Esophagus squamous epithelium (tissue), 5 donors: ENCODE measurements at regions not wholly inside any gene's neighbourhood (a gene's known extent, or its start where the extent isn't known, plus 50 kb on each side); places are given as distances from the start of the nearest gene placed in this dataset.

Experiments used
- DNase-seq: peaks from one replicate; lab custom pipeline; 2025; lab: John Stamatoyannopoulos, UW
- H3K27ac ChIP-seq, 4 donors: fragments of 200-600 bp; sonication (generic); one replicate each; pipeline ENCODE4 v1.5.1; 2016 to 2019; ENCODE audit warnings: mild to moderate bottlenecking in 1 of 4
- H3K27me3 ChIP-seq, 4 donors: fragments of 200-600 bp; sonication (generic); 1 replicate in 3 of 4; 2 replicates in 1 of 4; pipeline versions ENCODE4 v1.5.1 to v1.6.0; 2017 to 2021; ENCODE audit warnings: antibody characterized with exemption in 1 of 4
- H3K36me3 ChIP-seq, 3 donors: fragments of 200-600 bp; sonication (generic); one replicate each; pipeline ENCODE4 v1.5.1; 2016 to 2019
- H3K4me1 ChIP-seq, 3 donors: fragments of 200-600 bp; sonication (generic); one replicate each; pipeline ENCODE4 v1.5.1; 2017 to 2019
- H3K4me3 ChIP-seq, 4 donors: fragments of 200-600 bp; sonication (generic); 1 replicate in 3 of 4; 2 replicates in 1 of 4; pipeline ENCODE4 v1.5.1; 2016 to 2019; ENCODE audit warnings: mild to moderate bottlenecking in 2 of 4, moderate library complexity in 1 of 4
- H3K9me3 ChIP-seq, 3 donors: fragments of 200-600 bp; sonication (generic); one replicate each; pipeline ENCODE4 v1.5.1; 2016 to 2019
- POLR2A ChIP-seq, 4 donors: fragments of 450-650 bp; IDR thresholded peaks; one replicate each; pipeline ENCODE4 v1.6.1; 2017; ENCODE audit warnings: antibody characterized with exemption in 4 of 4, mild to moderate bottlenecking in 4 of 4, moderate library complexity in 3 of 4
- WGBS, 2 donors: methylation state at CpG; one replicate each; pipeline ENCODE4 v1.1.5; 2018; 5-methylcytosine and 5-hydroxymethylcytosine counted together
- intact Hi-C: fragments of 100-400 bp; cut with DNase I; formaldehyde crosslinking; loops from one replicate; pipeline ENCODE4 v1.15.0; 2022
- TF ChIP-seq, protein P1 (sequence below), 6 experiments: fragments of 450-650 bp in 4 of 6; fragments of 200-600 bp in 2 of 6; sonication (generic) in 2 of 6; IDR thresholded peaks; one replicate each; pipeline ENCODE4 v1.5.1; 2016 to 2019; ENCODE audit warnings: antibody characterized with exemption in 6 of 6, mild to moderate bottlenecking in 4 of 6, moderate library complexity in 4 of 6
- donor health status: DM: yes; HTN: yes; CAD: no.

DNA sequence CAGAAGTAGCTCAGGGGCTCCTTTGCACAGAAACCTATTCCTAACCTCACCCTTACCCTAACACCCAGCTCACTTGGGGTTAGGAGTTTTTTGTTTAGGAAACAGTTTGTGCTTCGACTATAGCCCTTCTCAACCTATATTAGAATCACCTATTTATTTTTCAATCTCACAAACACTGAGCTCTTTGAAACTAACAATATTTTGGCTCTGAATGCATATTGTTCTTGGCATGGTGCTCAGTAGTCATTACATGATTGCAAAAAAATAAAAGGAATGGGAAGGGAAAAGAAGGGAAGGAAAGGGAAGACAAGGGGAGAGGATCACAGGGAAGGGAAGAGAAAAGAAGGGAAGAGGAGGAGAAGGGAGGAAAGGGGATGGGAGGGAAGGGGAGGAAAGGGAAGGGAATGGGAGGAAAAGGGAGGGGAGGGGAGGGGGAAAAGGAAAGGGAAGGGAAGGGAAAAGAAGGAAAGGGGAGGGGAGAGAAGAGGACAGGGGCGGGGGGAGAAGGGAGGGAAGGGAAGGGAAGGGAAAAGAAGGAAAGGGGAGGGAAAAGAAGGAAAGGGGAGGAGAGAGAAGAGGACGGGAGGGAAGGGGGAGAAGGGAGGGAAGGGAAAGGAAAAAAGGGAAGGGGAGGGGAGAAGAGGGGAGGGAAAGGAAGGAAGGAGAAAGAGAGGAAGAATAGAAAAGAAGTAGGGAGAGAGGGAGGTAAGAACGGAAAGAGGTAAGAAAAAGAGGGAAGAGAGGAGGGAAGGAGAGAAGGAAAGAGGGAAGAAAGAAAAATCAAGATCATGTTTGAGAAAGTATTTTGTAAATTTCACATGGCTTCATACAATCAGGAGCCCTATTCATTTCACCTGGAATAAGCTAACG is 484.1 kb upstream of the NFIA start:
- H3K27me3 ChIP-seq, result no peaks in the 10 kb centered on the region

DNA sequence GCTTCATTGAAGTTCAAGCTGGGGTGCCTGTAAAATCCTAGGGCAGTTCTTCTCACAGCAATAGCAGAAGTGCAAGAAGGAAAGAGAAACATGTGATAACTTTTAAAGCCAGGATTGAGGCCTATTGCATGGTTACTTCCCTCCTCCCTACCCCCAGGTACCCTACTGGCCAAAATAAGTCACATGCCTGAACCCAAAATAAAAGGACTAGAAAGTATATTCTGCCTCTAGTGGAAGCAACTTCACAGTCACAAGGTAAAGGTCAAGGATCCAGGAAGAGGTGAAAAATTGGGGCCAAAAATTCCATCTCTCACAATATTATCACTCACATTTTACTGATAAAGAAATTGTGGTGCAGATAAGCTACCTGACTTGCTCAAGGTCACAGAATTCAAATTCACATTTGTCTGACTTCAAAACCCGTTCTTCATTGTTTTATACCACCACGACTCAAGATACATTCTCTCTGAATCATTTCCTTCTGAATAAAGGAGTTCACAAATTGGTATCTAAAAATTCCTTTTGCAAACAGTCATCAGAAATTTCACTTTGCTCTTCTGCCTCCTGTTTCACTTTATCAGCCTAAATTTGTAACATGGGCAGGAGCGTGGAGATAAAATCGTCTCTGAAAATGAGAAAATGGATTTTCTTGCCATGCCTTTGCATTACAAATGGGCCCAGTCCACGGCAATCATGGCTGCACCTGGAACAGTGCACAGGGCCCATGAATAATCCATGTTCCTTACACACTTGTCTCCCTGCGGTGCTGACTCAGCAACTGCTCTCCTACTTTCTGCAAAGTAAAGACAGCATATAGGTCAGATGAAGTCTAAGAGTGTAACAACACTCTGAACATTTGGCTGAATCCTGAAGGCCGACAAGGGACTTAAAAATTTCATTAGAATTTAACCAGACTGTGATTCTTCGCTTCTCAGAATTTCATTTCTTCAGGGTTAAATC is 485.3 kb upstream of the NFIA start:
- Histone ChIP-seq H3K9me3 (no peaks in the 10 kb centered on the region), H3K27me3 (no peaks in the 10 kb centered on the region), H3K27ac (no peak overlapping the region), H3K4me3 (no peak overlapping the region), H3K36me3 (no peaks in the 10 kb centered on the region), H3K4me1 (no peaks in the 10 kb centered on the region)
- DNase-seq, result no peak
- WGBS, 2 donors, result 62 to 76% methylated on average over 8 of the region's 8 CpGs
- intact Hi-C loops, result no loop called here
- no peak for TF ChIP-seq POLR2A (IDR thresholded peaks at IDR 0.05)
- TF ChIP-seq, protein P1, sequence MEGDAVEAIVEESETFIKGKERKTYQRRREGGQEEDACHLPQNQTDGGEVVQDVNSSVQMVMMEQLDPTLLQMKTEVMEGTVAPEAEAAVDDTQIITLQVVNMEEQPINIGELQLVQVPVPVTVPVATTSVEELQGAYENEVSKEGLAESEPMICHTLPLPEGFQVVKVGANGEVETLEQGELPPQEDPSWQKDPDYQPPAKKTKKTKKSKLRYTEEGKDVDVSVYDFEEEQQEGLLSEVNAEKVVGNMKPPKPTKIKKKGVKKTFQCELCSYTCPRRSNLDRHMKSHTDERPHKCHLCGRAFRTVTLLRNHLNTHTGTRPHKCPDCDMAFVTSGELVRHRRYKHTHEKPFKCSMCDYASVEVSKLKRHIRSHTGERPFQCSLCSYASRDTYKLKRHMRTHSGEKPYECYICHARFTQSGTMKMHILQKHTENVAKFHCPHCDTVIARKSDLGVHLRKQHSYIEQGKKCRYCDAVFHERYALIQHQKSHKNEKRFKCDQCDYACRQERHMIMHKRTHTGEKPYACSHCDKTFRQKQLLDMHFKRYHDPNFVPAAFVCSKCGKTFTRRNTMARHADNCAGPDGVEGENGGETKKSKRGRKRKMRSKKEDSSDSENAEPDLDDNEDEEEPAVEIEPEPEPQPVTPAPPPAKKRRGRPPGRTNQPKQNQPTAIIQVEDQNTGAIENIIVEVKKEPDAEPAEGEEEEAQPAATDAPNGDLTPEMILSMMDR (IDR thresholded peaks at IDR 0.05), result no peak

More for the DNA sequence above, 484.1 kb upstream of the NFIA start:
- H3K9me3 ChIP-seq, result no peaks in the 10 kb centered on the region
- no peaks in the 10 kb centered on the region for H3K4me1 ChIP-seq
- WGBS, 2 donors, result 56 to 60% methylated on average over 4 to 5 of the region's 5 CpGs
- no peak overlapping the region for H3K27ac ChIP-seq
- intact Hi-C loops, result no loop called here
- DNase-seq, result no peak
- no peak for TF ChIP-seq POLR2A (IDR thresholded peaks at IDR 0.05)
- TF ChIP-seq, protein P1 (IDR thresholded peaks at IDR 0.05), result no peak
- no peaks in the 10 kb centered on the region for H3K36me3 ChIP-seq
- H3K4me3 ChIP-seq, result no peak overlapping the region

DNA sequence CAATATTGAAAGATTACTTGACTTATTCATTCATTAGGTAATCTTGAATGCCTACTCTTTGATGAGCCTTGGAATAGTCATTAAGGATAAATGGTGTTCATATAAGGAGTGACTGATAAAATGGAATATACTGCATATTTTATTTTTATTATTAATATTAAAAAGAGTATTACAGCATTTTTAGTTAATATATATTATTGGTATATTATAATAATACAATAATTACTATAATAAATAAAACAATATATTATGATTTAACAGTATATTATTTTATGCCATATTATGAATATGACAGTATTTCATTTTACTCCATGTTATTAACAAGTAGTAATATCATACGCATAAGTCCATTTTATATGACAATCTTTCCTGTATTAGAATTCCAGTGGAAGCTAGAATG is 490.8 kb upstream of the NFIA start:
- no peaks in the 10 kb centered on the region for H3K9me3 ChIP-seq
- no peak overlapping the region for H3K4me3 ChIP-seq
- no peaks in the 10 kb centered on the region for H3K4me1 ChIP-seq
- H3K27ac ChIP-seq, result no peak overlapping the region
- 96 to 97% methylated on average over 1 of the region's 1 CpG for WGBS, 2 donors
- H3K36me3 ChIP-seq, result no peaks in the 10 kb centered on the region
- H3K27me3 ChIP-seq, result no peaks in the 10 kb centered on the region
- no peak for DNase-seq
- intact Hi-C loops, result no loop called here
- no peak for TF ChIP-seq POLR2A (IDR thresholded peaks at IDR 0.05)
- TF ChIP-seq, protein P1 (IDR thresholded peaks at IDR 0.05), result no peak

DNA sequence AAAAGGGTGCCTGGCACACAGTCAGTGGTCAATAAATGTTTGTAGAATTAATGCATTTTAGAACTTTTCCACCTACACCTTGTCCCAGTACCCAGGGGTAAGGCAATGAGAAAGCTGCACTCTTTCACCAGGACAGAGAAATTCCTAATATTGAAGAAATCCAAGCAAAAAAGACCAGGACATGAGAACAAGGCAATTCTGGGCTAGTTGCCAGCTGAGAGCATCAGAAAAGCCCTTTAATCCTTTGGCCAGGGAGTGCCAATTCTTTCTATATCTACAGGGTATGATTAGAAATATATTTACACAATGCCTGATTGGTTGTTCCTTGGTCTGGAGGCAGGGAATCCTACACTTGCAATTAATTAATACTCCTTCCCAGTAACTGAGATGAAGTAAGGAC is 492.4 kb upstream of the NFIA start:
- Histone ChIP-seq H3K4me3 (no peak overlapping the region), H3K9me3 (no peaks in the 10 kb centered on the region), H3K4me1 (no peaks in the 10 kb centered on the region), H3K27me3 (no peaks in the 10 kb centered on the region), H3K27ac (no peak overlapping the region), H3K36me3 (no peaks in the 10 kb centered on the region)
- DNase-seq, result no peak
- TF ChIP-seq, protein P1 (IDR thresholded peaks at IDR 0.05), result no peak
- no peak for TF ChIP-seq POLR2A (IDR thresholded peaks at IDR 0.05)
- intact Hi-C loops, result no loop called here
